HL-60 (cell line): ENCODE measurements at regions not wholly inside any gene's neighbourhood (a gene's known extent, or its start where the extent isn't known, plus 50 kb on each side); places are given as distances from the start of the nearest gene placed in this dataset.
"Not testable (repeated sequence)": the region's sequence is repeated elsewhere in the genome, so short reads cannot be mapped to it uniquely, and the experiment has no call there.

Source experiments
- DNase-seq, 2 experiments: peaks; one replicate each; pipeline ENCODE4 v3.0.0-alpha.2; 2010 to 2020; ENCODE audit warnings: low read depth in 1 of 2, low spot score in 1 of 2
- H3K27ac ChIP-seq: fragments of 250-450 bp; sonication (Bioruptor Pico); replicated peaks from 2 replicates; pipeline ENCODE4 v1.5.1; 2020; ENCODE audit warnings: mild to moderate bottlenecking, moderate library complexity
- H3K27me3 ChIP-seq: fragments of 250-450 bp; sonication (Bioruptor Pico); 2 replicates; pipeline ENCODE4 v1.5.1; 2021; ENCODE audit warnings: mild to moderate bottlenecking, moderate library complexity; ENCODE audit not compliant: insufficient read depth, poor library complexity, severe bottlenecking
- H3K4me3 ChIP-seq: replicated peaks from 2 replicates; pipeline ENCODE4 v1.5.1; 2011; ENCODE audit warnings: mild to moderate bottlenecking, control low read depth, low read length; ENCODE audit not compliant: insufficient read depth
- CTCF ChIP-seq: IDR thresholded peaks from one replicate; pipeline ENCODE4 v1.5.1; 2011; ENCODE audit warnings: low read length, control low read depth, inconsistent platforms; ENCODE audit not compliant: insufficient read depth
- GABPA ChIP-seq: IDR thresholded peaks from 2 replicates; pipeline ENCODE4 v1.6.1; 2012; ENCODE audit warnings: low read depth
- POLR2AphosphoS5 ChIP-seq: IDR thresholded peaks from 2 replicates; pipeline ENCODE4 v1.6.1; 2012; ENCODE audit warnings: low read depth
- REST ChIP-seq: IDR thresholded peaks from 2 replicates; pipeline ENCODE4 v1.6.1; 2012; ENCODE audit warnings: low read depth; ENCODE audit not compliant: insufficient replicate concordance
- SPI1 ChIP-seq: IDR thresholded peaks from 2 replicates; pipeline ENCODE4 v1.6.1; 2012; ENCODE audit warnings: low read depth, mild to moderate bottlenecking, borderline replicate concordance

- DNase-seq: no peak
- TF ChIP-seq SPI1: no peak
- TF ChIP-seq POLR2AphosphoS5: no peak
- TF ChIP-seq REST: no peak
- TF ChIP-seq GABPA: no peak
- no peak for TF ChIP-seq CTCF
- no peak overlapping the region for H3K4me3 ChIP-seq
- H3K27ac ChIP-seq: no peak overlapping the region
- peaks cover 2% of the 10 kb centered on the region for H3K27me3 ChIP-seq
These were observed 165.0 kb downstream of the MEX3B start for GRCh38 chr15:81880833-81881232.

- TF ChIP-seq REST (no peak), SPI1 (no peak)
- Histone ChIP-seq H3K4me3 (no peak overlapping the region), H3K27me3 (peaks cover 2% of the 10 kb centered on the region), H3K27ac (no peak overlapping the region)
- DNase-seq: no peak
These were observed 165.5 kb downstream of the MEX3B start for GRCh38 chr15:81880314-81880713.

GRCh38 chr15:81875717-81876116, 170.1 kb downstream of the MEX3B start:
- not testable (repeated sequence) for H3K27me3 ChIP-seq, H3K4me3 ChIP-seq, DNase-seq, H3K27ac ChIP-seq

- not testable (repeated sequence) for H3K27ac ChIP-seq, H3K4me3 ChIP-seq, DNase-seq, H3K27me3 ChIP-seq
These were observed 175.1 kb downstream of the MEX3B start for GRCh38 chr15:81870746-81871106.

- not testable (repeated sequence) for H3K27me3 ChIP-seq, H3K4me3 ChIP-seq, DNase-seq, H3K27ac ChIP-seq
These were observed 175.6 kb downstream of the MEX3B start for GRCh38 chr15:81870062-81870745.

- no peak overlapping the region for H3K4me3 ChIP-seq
These were observed 176.5 kb downstream of the MEX3B start for GRCh38 chr15:81869161-81869954.

More at GRCh38 chr15:81869161-81869954, 176.5 kb downstream of the MEX3B start:
- no peaks in the 10 kb centered on the region for H3K27me3 ChIP-seq
- TF ChIP-seq GABPA: no peak
- TF ChIP-seq POLR2AphosphoS5: no peak
- TF ChIP-seq SPI1: no peak
- no peak for TF ChIP-seq REST
- no peak for TF ChIP-seq CTCF
- no peak for DNase-seq
- no peak overlapping the region for H3K27ac ChIP-seq
